HL-60 (cell line): ENCODE measurements at regions not wholly inside any gene's neighbourhood (a gene's known extent, or its start where the extent isn't known, plus 50 kb on each side); places are given as distances from the start of the nearest gene placed in this dataset.

Experiments
- POLR2AphosphoS5 ChIP-seq: IDR thresholded peaks from 2 replicates; pipeline ENCODE4 v1.6.1; 2012; ENCODE audit warnings: low read depth
- TF ChIP-seq, protein P1 (sequence below): IDR thresholded peaks from one replicate; pipeline ENCODE4 v1.5.1; 2011; ENCODE audit warnings: low read length, control low read depth, inconsistent platforms; ENCODE audit not compliant: insufficient read depth
- TF ChIP-seq, protein P2 (sequence below): IDR thresholded peaks from 2 replicates; pipeline ENCODE4 v1.6.1; 2012; ENCODE audit warnings: low read depth; ENCODE audit not compliant: insufficient replicate concordance

DNA sequence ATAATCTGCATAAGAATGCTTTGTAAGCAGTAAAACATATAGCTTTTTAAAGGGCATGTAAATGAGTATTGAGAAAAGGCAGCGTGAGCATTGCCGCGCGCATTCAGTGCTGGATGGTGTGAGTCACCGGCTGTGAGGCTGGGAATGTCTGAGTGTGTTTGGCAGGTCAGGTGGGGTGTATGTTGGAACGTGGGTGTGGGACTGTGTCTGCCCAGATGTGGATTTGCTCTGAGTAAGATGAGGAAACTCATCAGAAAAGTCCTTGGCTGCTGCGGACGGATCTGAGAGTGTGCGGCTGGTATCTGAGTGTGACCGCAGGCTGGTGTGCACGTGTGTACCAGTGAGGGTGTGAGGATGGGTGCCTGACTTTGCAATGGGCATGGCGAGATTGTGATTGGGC is 66.2 kb upstream of the NECTIN1 start:
- TF ChIP-seq, protein P1, sequence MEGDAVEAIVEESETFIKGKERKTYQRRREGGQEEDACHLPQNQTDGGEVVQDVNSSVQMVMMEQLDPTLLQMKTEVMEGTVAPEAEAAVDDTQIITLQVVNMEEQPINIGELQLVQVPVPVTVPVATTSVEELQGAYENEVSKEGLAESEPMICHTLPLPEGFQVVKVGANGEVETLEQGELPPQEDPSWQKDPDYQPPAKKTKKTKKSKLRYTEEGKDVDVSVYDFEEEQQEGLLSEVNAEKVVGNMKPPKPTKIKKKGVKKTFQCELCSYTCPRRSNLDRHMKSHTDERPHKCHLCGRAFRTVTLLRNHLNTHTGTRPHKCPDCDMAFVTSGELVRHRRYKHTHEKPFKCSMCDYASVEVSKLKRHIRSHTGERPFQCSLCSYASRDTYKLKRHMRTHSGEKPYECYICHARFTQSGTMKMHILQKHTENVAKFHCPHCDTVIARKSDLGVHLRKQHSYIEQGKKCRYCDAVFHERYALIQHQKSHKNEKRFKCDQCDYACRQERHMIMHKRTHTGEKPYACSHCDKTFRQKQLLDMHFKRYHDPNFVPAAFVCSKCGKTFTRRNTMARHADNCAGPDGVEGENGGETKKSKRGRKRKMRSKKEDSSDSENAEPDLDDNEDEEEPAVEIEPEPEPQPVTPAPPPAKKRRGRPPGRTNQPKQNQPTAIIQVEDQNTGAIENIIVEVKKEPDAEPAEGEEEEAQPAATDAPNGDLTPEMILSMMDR, result no peak
- no peak for TF ChIP-seq POLR2AphosphoS5
- TF ChIP-seq, protein P2, sequence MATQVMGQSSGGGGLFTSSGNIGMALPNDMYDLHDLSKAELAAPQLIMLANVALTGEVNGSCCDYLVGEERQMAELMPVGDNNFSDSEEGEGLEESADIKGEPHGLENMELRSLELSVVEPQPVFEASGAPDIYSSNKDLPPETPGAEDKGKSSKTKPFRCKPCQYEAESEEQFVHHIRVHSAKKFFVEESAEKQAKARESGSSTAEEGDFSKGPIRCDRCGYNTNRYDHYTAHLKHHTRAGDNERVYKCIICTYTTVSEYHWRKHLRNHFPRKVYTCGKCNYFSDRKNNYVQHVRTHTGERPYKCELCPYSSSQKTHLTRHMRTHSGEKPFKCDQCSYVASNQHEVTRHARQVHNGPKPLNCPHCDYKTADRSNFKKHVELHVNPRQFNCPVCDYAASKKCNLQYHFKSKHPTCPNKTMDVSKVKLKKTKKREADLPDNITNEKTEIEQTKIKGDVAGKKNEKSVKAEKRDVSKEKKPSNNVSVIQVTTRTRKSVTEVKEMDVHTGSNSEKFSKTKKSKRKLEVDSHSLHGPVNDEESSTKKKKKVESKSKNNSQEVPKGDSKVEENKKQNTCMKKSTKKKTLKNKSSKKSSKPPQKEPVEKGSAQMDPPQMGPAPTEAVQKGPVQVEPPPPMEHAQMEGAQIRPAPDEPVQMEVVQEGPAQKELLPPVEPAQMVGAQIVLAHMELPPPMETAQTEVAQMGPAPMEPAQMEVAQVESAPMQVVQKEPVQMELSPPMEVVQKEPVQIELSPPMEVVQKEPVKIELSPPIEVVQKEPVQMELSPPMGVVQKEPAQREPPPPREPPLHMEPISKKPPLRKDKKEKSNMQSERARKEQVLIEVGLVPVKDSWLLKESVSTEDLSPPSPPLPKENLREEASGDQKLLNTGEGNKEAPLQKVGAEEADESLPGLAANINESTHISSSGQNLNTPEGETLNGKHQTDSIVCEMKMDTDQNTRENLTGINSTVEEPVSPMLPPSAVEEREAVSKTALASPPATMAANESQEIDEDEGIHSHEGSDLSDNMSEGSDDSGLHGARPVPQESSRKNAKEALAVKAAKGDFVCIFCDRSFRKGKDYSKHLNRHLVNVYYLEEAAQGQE, result no peak
